NB4 (cell line): ENCODE measurements at regions not wholly inside any gene's neighbourhood (a gene's known extent, or its start where the extent isn't known, plus 50 kb on each side); places are given as distances from the start of the nearest gene placed in this dataset.

Experiments
- DNase-seq: peaks from one replicate; pipeline ENCODE4 v3.0.0; 2010; ENCODE audit warnings: low read depth
- H3K4me3 ChIP-seq: one replicate; pipeline ENCODE4 v1.5.1; 2011; ENCODE audit warnings: mild to moderate bottlenecking, low read depth, low read length, moderate library complexity
- CTCF ChIP-seq: IDR thresholded peaks from one replicate; pipeline ENCODE4 v1.5.1; 2012; ENCODE audit warnings: low read depth, low read length
- MAX ChIP-seq: IDR thresholded peaks from 2 replicates; pipeline ENCODE4 v1.6.1; 2011; ENCODE audit warnings: low read depth, low read length
- MYC ChIP-seq: IDR thresholded peaks from 2 replicates; pipeline ENCODE4 v1.6.1; 2011; ENCODE audit warnings: low read depth, low read length
- POLR2A ChIP-seq: IDR thresholded peaks from 2 replicates; pipeline ENCODE4 v1.6.1; 2011; ENCODE audit warnings: mild to moderate bottlenecking; ENCODE audit not compliant: insufficient read length; ENCODE audit errors: extremely low read depth

GRCh38 chr5:118637947-118638670 is 350.2 kb downstream of the DTWD2 start:
- TF ChIP-seq CTCF = no peak
- TF ChIP-seq MAX = no peak
- TF ChIP-seq POLR2A = no peak
- TF ChIP-seq MYC = no peak
- no peak for DNase-seq
- no peak overlapping the region for H3K4me3 ChIP-seq

- no peak overlapping the region for H3K4me3 ChIP-seq
- TF ChIP-seq POLR2A (no peak), MYC (no peak), CTCF (no peak), MAX (no peak)
- DNase-seq = no peak
These were observed 359.5 kb downstream of the DTWD2 start for GRCh38 chr5:118628660-118629354.

- no peak overlapping the region for H3K4me3 ChIP-seq
- DNase-seq = no peak
- TF ChIP-seq MYC (no peak), CTCF (no peak), MAX (no peak), POLR2A (no peak)
These were observed 368.1 kb downstream of the DTWD2 start for GRCh38 chr5:118620233-118620632.

- no peak overlapping the region for H3K4me3 ChIP-seq
- no peak for DNase-seq
- TF ChIP-seq CTCF = no peak
These were observed 368.5 kb downstream of the DTWD2 start for GRCh38 chr5:118619823-118620222.

- no peak overlapping the region for H3K4me3 ChIP-seq
- DNase-seq = no peak
- TF ChIP-seq MYC (no peak), CTCF (no peak), POLR2A (no peak), MAX (no peak)
These were observed 372.1 kb downstream of the DTWD2 start for GRCh38 chr5:118616281-118616680.
